C4-2B (cell line): ENCODE measurements at regions not wholly inside any gene's neighbourhood (a gene's known extent, or its start where the extent isn't known, plus 50 kb on each side); places are given as distances from the start of the nearest gene placed in this dataset.
"Not testable (repeated sequence)": the region's sequence is repeated elsewhere in the genome, so short reads cannot be mapped to it uniquely, and the experiment has no call there.

Experiments
- H3K27ac ChIP-seq: fragments of 450-650 bp; 2 replicates; pipeline ENCODE4 v1.5.1; 2017
- ZFX ChIP-seq: fragments of 450-650 bp; IDR thresholded peaks from 2 replicates; pipeline ENCODE4 v1.6.1; 2017
- TF ChIP-seq, protein P1 (sequence below): fragments of 450-650 bp; conservative IDR thresholded peaks from 2 replicates; pipeline ENCODE4 v1.5.1; 2017; ENCODE audit warnings: mild to moderate bottlenecking

DNA sequence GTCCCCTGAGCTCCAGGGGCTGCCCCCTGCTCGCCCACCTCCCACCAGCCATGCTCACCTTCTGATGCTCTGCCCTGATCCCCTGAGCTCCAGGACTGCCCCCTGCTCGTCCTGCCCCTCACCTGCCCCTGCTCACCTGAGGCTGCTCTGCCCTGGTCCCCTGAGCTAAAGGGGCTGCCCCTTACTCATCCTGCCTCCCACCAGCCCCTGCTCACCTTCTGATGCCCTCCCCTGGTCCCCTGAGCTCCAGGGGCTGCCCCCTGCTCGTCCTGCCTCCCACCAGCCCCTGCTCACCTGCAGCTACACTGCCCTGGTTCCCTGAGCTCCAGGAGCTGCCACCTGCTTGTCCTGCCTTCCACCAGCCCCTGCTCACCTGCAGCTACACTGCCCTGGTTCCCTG is 247.2 kb downstream of the TMEM121 start:
- H3K27ac ChIP-seq, result no peak overlapping the region
- TF ChIP-seq, protein P1, sequence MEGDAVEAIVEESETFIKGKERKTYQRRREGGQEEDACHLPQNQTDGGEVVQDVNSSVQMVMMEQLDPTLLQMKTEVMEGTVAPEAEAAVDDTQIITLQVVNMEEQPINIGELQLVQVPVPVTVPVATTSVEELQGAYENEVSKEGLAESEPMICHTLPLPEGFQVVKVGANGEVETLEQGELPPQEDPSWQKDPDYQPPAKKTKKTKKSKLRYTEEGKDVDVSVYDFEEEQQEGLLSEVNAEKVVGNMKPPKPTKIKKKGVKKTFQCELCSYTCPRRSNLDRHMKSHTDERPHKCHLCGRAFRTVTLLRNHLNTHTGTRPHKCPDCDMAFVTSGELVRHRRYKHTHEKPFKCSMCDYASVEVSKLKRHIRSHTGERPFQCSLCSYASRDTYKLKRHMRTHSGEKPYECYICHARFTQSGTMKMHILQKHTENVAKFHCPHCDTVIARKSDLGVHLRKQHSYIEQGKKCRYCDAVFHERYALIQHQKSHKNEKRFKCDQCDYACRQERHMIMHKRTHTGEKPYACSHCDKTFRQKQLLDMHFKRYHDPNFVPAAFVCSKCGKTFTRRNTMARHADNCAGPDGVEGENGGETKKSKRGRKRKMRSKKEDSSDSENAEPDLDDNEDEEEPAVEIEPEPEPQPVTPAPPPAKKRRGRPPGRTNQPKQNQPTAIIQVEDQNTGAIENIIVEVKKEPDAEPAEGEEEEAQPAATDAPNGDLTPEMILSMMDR, result no peak
- TF ChIP-seq ZFX, result no peak

DNA sequence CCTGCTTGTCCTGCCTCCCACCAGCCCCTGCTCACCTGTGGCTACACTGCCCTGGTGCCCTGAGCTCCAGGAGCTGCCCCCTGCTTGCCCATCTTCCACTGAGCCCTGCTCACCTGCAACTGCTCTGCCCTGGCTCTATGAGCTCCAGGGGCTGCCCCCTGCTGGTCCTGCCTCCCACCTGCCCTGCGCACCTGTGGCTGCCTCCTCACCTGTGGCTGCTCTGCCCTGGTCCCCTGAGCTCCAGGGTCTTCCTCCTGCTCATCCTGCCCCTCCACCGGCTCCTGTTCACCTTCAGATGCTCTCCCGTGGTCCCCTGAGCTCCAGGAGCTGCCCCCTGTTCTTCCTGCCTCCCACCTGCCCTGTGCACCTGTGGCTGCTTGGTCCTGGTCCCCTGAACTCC is 247.6 kb downstream of the TMEM121 start:
- TF ChIP-seq, protein P1, result peak; percentile 33
- no peak for TF ChIP-seq ZFX
- H3K27ac ChIP-seq, result no peak overlapping the region

DNA sequence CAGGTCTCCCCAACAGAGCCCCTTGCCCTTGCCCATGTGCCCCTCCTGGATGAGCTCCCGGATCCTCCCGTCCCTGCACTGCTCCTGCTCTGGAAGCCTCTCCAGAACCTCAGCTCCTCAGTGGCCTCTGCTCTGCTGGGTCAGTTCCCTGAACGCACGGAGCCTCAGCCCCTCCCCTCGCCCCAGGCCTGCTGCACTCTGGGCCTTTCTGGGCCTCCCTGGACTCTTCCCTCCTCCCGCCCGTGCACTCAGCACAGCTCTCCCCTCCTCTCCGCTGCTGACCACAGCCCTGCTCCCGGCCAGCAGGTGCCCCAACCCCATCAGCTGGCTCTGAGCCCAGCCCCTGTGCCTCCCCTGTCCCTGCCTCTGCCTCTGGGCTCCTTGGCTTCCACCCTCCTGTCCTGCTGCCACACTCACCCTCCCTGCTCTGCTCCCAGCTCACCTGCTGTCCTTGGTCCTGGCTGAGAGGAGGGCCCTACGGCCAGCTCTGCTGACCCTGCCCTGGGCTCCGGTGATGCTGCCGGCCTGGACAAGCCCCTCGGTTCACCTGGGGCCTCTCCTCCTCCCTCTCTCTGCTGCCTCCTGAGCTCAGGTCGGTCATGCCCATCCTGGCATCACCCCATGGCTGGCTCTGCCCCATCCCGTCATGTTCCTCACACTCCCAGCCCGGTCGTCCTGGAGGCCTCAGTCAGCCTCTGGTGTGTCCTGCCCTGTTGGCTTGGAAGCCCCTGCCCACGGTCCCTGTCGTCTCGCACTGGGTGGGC is 248.4 kb downstream of the TMEM121 start:
- not testable (repeated sequence) for H3K27ac ChIP-seq

DNA sequence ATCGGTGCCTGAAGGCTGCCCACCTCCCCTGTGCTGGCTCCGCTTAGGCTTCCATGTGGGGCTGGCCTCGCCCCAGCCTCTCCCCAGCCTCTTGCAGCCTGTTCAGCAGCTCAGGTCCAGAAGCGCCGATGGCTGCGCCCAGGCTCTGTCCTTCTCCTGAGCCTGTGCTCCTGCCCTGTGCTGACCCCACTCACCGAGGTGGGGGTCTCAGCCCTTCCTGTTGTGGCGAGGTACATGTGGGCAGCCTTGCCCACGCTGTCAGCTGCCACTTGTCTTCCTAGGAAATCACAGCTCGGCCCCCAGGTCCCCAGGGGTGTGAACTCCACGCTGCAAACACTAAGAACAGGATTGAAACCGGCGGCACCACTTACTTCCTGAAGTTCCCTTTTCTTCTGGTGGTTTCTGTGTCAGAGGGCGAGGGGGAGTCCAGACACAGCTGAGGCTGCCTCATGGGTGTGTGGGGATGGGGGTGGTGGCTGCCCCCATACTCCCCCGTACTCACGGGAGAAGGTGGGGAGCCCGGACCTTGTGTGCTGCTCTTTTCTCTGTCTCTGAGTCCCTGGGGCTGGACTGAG is 249.1 kb downstream of the TMEM121 start:
- not testable (repeated sequence) for H3K27ac ChIP-seq

DNA sequence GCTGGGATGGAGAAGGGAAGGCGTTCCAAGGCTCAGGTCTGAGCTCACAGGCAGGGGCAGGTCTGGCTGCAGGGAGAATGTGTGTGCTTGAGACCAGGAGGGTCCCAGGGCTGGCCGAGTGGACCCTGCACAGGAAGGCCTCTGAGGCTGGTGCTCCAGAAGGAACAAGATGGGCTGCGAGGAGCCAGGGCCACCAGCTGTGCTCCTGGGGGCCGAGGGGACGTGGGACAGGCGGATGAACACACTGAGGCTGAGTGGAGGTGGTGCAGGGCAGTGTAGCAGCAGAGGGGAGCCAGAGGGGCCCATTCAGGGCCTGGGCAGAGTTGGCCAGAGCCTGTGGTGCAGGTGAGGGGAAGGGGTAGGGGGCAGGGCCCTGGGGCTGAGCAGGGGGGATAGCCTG is 249.7 kb downstream of the TMEM121 start:
- H3K27ac ChIP-seq, result not testable (repeated sequence)

DNA sequence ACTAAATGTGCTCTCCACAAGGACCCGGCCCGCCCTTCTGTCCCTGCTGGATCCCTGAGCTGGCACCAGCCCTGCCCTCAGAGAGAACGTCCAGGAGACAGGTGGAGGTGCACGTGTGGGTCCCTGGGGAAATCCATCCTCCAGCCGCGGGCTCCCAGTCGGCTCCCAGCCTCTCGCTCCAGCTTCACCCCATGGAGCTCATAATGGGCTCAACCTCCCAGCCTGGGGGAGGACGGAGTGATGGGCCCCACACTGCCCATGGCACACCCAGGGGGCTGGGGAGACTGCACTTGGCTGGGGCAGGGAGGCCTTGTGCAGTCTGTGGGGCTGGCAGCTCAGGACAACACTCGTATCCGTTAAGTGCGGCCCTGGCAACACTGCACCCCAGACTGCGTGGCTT is 250.5 kb downstream of the TMEM121 start:
- TF ChIP-seq, protein P1, result no peak
- no peak for TF ChIP-seq ZFX
- H3K27ac ChIP-seq, result no peak overlapping the region

DNA sequence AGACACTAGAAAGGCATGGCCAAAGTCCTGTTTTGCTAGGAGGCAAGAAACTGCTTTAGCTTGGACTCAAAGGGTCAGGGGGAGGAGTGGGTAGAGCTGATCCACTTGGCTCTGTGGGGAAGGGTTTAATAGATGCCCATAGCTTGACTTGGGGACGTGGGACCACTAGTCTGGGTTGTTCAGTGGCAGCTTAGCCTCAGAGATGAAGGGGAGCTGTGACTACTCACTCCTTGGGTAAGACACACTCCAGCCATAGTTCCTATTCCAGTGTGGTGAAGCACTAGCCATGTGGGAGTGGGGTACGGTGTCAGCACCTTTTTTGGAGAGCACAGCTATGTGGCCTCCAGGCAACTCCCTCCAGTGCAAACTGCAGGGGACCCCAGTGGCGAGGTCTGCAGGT is 257.3 kb downstream of the TMEM121 start:
- H3K27ac ChIP-seq, result no peak overlapping the region
- TF ChIP-seq, protein P1, result no peak
- TF ChIP-seq ZFX, result no peak

DNA sequence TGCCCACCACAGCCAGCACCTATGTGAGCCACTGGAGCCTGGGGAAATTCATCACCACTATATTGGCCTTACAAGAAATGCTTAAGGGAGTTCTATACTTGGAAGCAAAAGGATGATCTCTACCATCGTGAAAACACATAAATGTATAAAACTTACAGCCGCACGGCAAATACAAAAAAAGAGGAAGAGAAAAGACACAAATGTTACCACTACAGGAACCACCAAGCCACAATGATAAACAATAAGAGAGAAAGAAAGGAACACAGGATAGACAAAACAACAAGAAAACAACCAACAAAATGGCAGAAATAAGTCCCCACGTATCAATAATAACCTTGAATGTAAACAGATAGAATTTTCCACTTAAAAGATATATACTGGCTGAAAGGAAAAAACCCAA is 267.5 kb downstream of the TMEM121 start:
- TF ChIP-seq, protein P1, result no peak
- no peak overlapping the region for H3K27ac ChIP-seq

DNA sequence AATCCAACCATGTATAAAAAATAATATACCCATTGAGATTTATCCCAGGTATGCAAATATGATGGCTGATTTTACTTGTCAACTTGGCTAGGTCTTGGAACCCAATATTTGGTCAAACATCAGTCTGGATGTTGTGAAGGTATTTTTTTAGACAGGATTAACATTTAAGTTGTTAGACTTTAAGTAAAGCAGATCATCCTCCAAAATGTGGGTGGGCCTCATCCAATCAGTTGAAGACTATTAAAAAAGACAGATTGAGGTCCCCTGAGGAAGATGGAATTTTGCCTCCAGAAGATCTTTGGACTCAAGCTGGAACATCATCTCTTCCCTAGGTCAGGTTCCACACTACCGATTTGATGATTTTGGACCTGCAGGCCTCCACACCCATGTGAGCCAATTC is 271.2 kb downstream of the TMEM121 start:
- H3K27ac ChIP-seq, result no peak overlapping the region
- TF ChIP-seq, protein P1, result no peak
- TF ChIP-seq ZFX, result no peak
